ENCODE measurements at regions not wholly inside any gene's neighbourhood (a gene's known extent, or its start where the extent isn't known, plus 50 kb on each side); places are given as distances from the start of the nearest gene placed in this dataset.

- no peak for TF ChIP-seq CTCF (IDR thresholded peaks at IDR 0.05; ENCODE audit: low read depth, low read length)
- no peak overlapping the region for H3K4me3 ChIP-seq (ENCODE audit: low read depth, low read length)
These were observed 501.1 kb upstream of the TNP1 start for GRCh38 chr2:217360781-217361482.

- TF ChIP-seq CTCF (IDR thresholded peaks at IDR 0.05; ENCODE audit: low read depth, low read length) = no peak
- H3K4me3 ChIP-seq (ENCODE audit: low read depth, low read length) = no peak overlapping the region
These were observed 500.2 kb upstream of the TNP1 start for GRCh38 chr2:217360111-217360510.

- TF ChIP-seq CTCF (IDR thresholded peaks at IDR 0.05; ENCODE audit: low read depth, low read length) = no peak
- no peak overlapping the region for H3K4me3 ChIP-seq (ENCODE audit: low read depth, low read length)
These were observed 498.2 kb upstream of the TNP1 start for GRCh38 chr2:217357886-217358620.

GRCh38 chr2:217356781-217357180 lies 496.9 kb upstream of the TNP1 start:
- no peak overlapping the region for H3K4me3 ChIP-seq (ENCODE audit: low read depth, low read length)
- no peak for TF ChIP-seq CTCF (IDR thresholded peaks at IDR 0.05; ENCODE audit: low read depth, low read length)

DNA sequence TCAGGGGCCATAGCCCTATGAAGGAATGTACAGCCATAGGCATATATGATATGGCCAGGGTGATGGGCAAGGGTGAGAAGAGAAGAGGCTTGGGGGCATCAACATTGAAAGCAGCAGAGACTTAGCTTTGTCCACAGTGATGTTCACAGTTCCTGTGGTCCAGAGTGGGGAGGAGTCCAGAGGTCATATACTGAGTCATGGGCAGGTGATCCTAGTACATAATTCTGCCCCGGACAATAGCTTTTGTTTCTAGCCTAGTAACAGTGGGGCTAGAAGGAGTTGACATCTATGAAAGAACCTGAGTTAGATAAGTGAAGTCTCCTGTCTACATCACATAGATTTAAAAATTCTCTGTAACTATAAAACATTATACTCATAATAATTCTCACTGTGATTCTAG lies 496.3 kb upstream of the TNP1 start:
- no peak for TF ChIP-seq CTCF (IDR thresholded peaks at IDR 0.05; ENCODE audit: low read depth, low read length)
- no peak overlapping the region for H3K4me3 ChIP-seq (ENCODE audit: low read depth, low read length)

GRCh38 chr2:217353591-217353990 lies 493.7 kb upstream of the TNP1 start:
- no peak for TF ChIP-seq CTCF (IDR thresholded peaks at IDR 0.05; ENCODE audit: low read depth, low read length)
- no peak overlapping the region for H3K4me3 ChIP-seq (ENCODE audit: low read depth, low read length)

- H3K4me3 ChIP-seq (ENCODE audit: low read depth, low read length) = no peak overlapping the region
- TF ChIP-seq CTCF (IDR thresholded peaks at IDR 0.05; ENCODE audit: low read depth, low read length) = no peak
These were observed 491.5 kb upstream of the TNP1 start for GRCh38 chr2:217351378-217351777.

All from WI38 (cell line).